K562 (cell line): ENCODE measurements at regions not wholly inside any gene's neighbourhood (a gene's known extent, or its start where the extent isn't known, plus 50 kb on each side); places are given as distances from the start of the nearest gene placed in this dataset.

ENCODE experiments used
- ATAC-seq: fragments of 200-7000 bp; cut with Tn5 transposase; 3 replicates; pipeline ENCODE4 v1.9.1; 2020; ENCODE audit warnings: moderate library complexity
- BruUV-seq: library from RNA; stranded (reverse); fragments of 400-500 nt; replicated peaks from 2 replicates; lab custom pipeline; 2021; lab: Mats Ljungman, UMichigan
- CTCF ChIA-PET: fragments of 300-600 bp; formaldehyde crosslinking; extraction: SDS; loops from one replicate; lab custom pipeline; 2021; ENCODE audit warnings: low intra/inter-chr PET ratio; lab: Yijun Ruan, JAX
- POLR2A ChIA-PET: fragments of 300-600, 350-650 bp; sonication (Branson Sonifier 250); formaldehyde crosslinking; extraction: SDS; loops from one replicate; lab custom pipeline; 2021; ENCODE audit warnings: antibody characterized with exemption, inconsistent platforms; lab: Yijun Ruan, JAX
- DNase-seq, 4 experiments: peaks; one replicate each; pipeline versions ENCODE4 v3.0.0 to v3.0.0-alpha.2; 2011 to 2018; ENCODE audit warnings: low spot score in 3 of 4, mixed read lengths in 3 of 4; ENCODE audit errors: extremely low read depth in 1 of 4
- FAIRE-seq: peaks from 2 replicates; lab custom pipeline; 2011; peaks lifted over from hg19 to GRCh38; lab: Jason Lieb, UNC
- H2AFZ ChIP-seq: 2 replicates; pipeline ENCODE4 v1.6.0; 2011; ENCODE audit warnings: low read depth, low read length, control low read depth, inconsistent platforms
- H3K27ac ChIP-seq: fragments of 200-600 bp; 3 replicates; pipeline ENCODE4 v1.8.0; 2011; ENCODE audit warnings: low read depth, mild to moderate bottlenecking, control low read depth, inconsistent platforms, low read length, moderate library complexity, mixed read lengths; ENCODE audit errors: extremely low read depth
- H3K27me3 ChIP-seq, 2 experiments: fragments of 300-600 bp in 1 of 2; 2 replicates in 1 of 2; 3 replicates in 1 of 2; pipeline versions ENCODE4 v1.6.0 to v1.8.0; 2011; ENCODE audit warnings: inconsistent platforms in 2 of 2, low read length in 2 of 2, mild to moderate bottlenecking in 1 of 2, mixed read lengths in 1 of 2, moderate library complexity in 1 of 2; ENCODE audit not compliant: control insufficient read depth in 2 of 2, insufficient read depth in 2 of 2
- H3K36me3 ChIP-seq: fragments of 300-600 bp; 3 replicates; pipeline ENCODE4 v1.8.0; 2011; ENCODE audit warnings: mild to moderate bottlenecking, low read length, inconsistent platforms; ENCODE audit not compliant: control insufficient read depth, insufficient read depth
- H3K4me1 ChIP-seq, 2 experiments: fragments of 200-600 bp in 1 of 2; replicated peaks in 1 of 2; 2 replicates in 1 of 2; 3 replicates in 1 of 2; pipeline versions ENCODE4 v1.5.1 to v1.8.0; 2011; ENCODE audit warnings: inconsistent platforms in 2 of 2, low read length in 2 of 2, mild to moderate bottlenecking in 1 of 2, mixed read lengths in 1 of 2, moderate library complexity in 1 of 2; ENCODE audit not compliant: control insufficient read depth in 2 of 2, insufficient read depth in 2 of 2
- H3K4me2 ChIP-seq: 2 replicates; pipeline ENCODE4 v1.6.1; 2011; ENCODE audit warnings: low read length, control low read depth, inconsistent platforms, mixed read lengths; ENCODE audit not compliant: insufficient read depth
- H3K4me3 ChIP-seq: fragments of 200-600 bp; sonication (generic), shearing (Covaris generic); 2 replicates; pipeline ENCODE4 v1.5.1; 2016; ENCODE audit warnings: control low read depth, inconsistent platforms
- H3K79me2 ChIP-seq: fragments of 200-600 bp; 3 replicates; pipeline ENCODE4 v1.8.0; 2011; ENCODE audit warnings: low read length, inconsistent platforms; ENCODE audit not compliant: control insufficient read depth, insufficient read depth
- H3K9ac ChIP-seq, 2 experiments: 2 replicates each; pipeline versions ENCODE4 v1.6.0 to v1.6.1; 2011; ENCODE audit warnings: low read depth in 2 of 2, low read length in 2 of 2, control low read depth in 1 of 2, inconsistent platforms in 1 of 2, mild to moderate bottlenecking in 1 of 2, mixed read lengths in 1 of 2; ENCODE audit not compliant: insufficient read depth in 1 of 2
- H3K9me1 ChIP-seq: one replicate; pipeline ENCODE4 v1.6.0; 2011; ENCODE audit warnings: inconsistent platforms, mild to moderate bottlenecking, low read length, moderate library complexity; ENCODE audit not compliant: control insufficient read depth, insufficient read depth
- H3K9me3 ChIP-seq: replicated peaks from 2 replicates; pipeline ENCODE4 v1.5.1; 2011; ENCODE audit warnings: low read depth, low read length, inconsistent platforms; ENCODE audit not compliant: control insufficient read depth, insufficient read depth
- H4K20me1 ChIP-seq: replicated peaks from 2 replicates; pipeline ENCODE4 v1.6.1; 2011; ENCODE audit warnings: low read length, inconsistent platforms, mixed read lengths; ENCODE audit not compliant: control insufficient read depth, insufficient read depth
- ADNP ChIP-seq: fragments of 200-800 bp; sonication (Bioruptor generic); IDR thresholded peaks from 2 replicates; pipeline ENCODE4 v1.6.1; 2016; ENCODE audit warnings: missing genetic modification characterization, missing compliant biosample characterization
- CBX1 ChIP-seq: sonication (generic); IDR thresholded peaks from 2 replicates; pipeline ENCODE4 v1.6.1; 2016; ENCODE audit warnings: antibody characterized with exemption, low read depth, mild to moderate bottlenecking
- CBX3 ChIP-seq, 2 experiments: IDR thresholded peaks; 1 replicate in 1 of 2; 2 replicates in 1 of 2; pipeline ENCODE4 v1.6.1; 2012; ENCODE audit warnings: inconsistent platforms in 2 of 2, low read length in 2 of 2, borderline replicate concordance in 1 of 2, control low read depth in 1 of 2
- DEAF1 ChIP-seq: fragments of 450-650 bp; formaldehyde crosslinking; IDR thresholded peaks from 2 replicates; pipeline ENCODE4 v1.4.0; 2020; ENCODE audit warnings: mild to moderate bottlenecking, moderate library complexity
- HDAC2 ChIP-seq: fragments of 450-650 bp; IDR thresholded peaks from 2 replicates; pipeline ENCODE4 v1.6.1; 2016; ENCODE audit warnings: mild to moderate bottlenecking
- MCM2 ChIP-seq: fragments of 450-650 bp; IDR thresholded peaks from 2 replicates; pipeline ENCODE4 v1.6.1; 2017; ENCODE audit warnings: low read depth, mild to moderate bottlenecking
- NEUROD1 ChIP-seq: fragments of 150-350 bp; IDR thresholded peaks from 2 replicates; pipeline ENCODE4 v1.6.1; 2014; ENCODE audit warnings: borderline replicate concordance, low read length, low read depth; ENCODE audit not compliant: partially characterized antibody
- PHF21A ChIP-seq: fragments of 450-650 bp; IDR thresholded peaks from 2 replicates; pipeline ENCODE4 v1.6.1; 2017; ENCODE audit warnings: low read depth, borderline replicate concordance
- SRF ChIP-seq, 2 experiments: fragments of 250-450, 450-650 bp in 1 of 2; sonication (Bioruptor Pico) in 1 of 2; sonication (generic) in 1 of 2; formaldehyde crosslinking; IDR thresholded peaks; 2 replicates each; pipeline versions ENCODE4 v1.5.0 to v1.5.1; 2020 to 2022; ENCODE audit warnings: mild to moderate bottlenecking in 1 of 2, missing genetic modification reagents in 1 of 2
- TBP ChIP-seq: optimal IDR thresholded peaks from 2 replicates; pipeline ENCODE3; 2011; ENCODE audit warnings: low read depth, low read length, improper control_type of control experiment
- ZBTB9 ChIP-seq: fragments of 450-650 bp; formaldehyde crosslinking; IDR thresholded peaks from 2 replicates; pipeline ENCODE4 v1.4.0; 2020; ENCODE audit warnings: mild to moderate bottlenecking, moderate library complexity
- ZNF507 ChIP-seq: conservative IDR thresholded peaks from 2 replicates; pipeline ENCODE4 v1.6.1; 2017; ENCODE audit warnings: missing genetic modification characterization, missing compliant biosample characterization
- ZNF77 ChIP-seq: fragments of 250-450 bp; sonication (Bioruptor Pico); IDR thresholded peaks from 2 replicates; pipeline ENCODE4 v1.5.0; 2020
- WGBS: fragments of 100-300 bp; shearing (Covaris generic); methylation state at CpG from one replicate; pipeline ENCODE4 v1.1.6; 2016; ENCODE audit warnings: low coverage, mixed read lengths; ENCODE audit not compliant: insufficient coverage; ENCODE audit errors: missing lambda C conversion rate; 5-methylcytosine and 5-hydroxymethylcytosine counted together
- in situ Hi-C: fragments of 300-500 bp; cut with MboI; formaldehyde crosslinking; loops from 4 replicates; pipeline ENCODE4 v1.15.0; 2018; ENCODE audit warnings: inconsistent platforms, mixed read lengths
- intact Hi-C: fragments of 100-400 bp; cut with micrococcal nuclease; formaldehyde crosslinking; loops from 2 replicates; pipeline ENCODE4 v1.14.2; 2022

GRCh38 chr1:181949500-181949899, 112.0 kb downstream of the ZNF648 start:
- Histone ChIP-seq H3K4me1 (no peaks in the 10 kb centered on the region), H3K27me3 (no peaks in the 10 kb centered on the region), H3K9me1 (no peaks in the 10 kb centered on the region), H3K36me3 (no peaks in the 10 kb centered on the region), H3K9ac (no peak overlapping the region), H3K4me2 (no peak overlapping the region), H3K27ac (no peak overlapping the region), H2AFZ (no peak overlapping the region), H3K9me3 (no peaks in the 10 kb centered on the region), H3K79me2 (no peaks in the 10 kb centered on the region), H4K20me1 (no peaks in the 10 kb centered on the region), H3K4me3 (no peak overlapping the region)
- WGBS, result 0% methylated on average over 2 of the region's 2 CpGs
- FAIRE-seq, result no peak
- ATAC-seq, result no peak
- in situ Hi-C loops (no loop called here), intact Hi-C loops (no loop called here)
- CTCF ChIA-PET, result no interaction called here
- no peak for DNase-seq
- BruUV-seq, result no TSS peak
- POLR2A ChIA-PET, result no interaction called here
- TF ChIP-seq CBX1, result no peak
- no peak for TF ChIP-seq ZBTB9 (CRISPR knock-in tag)
- no peak for TF ChIP-seq ZNF77 (CRISPR knock-in tag)
- TF ChIP-seq MCM2, result no peak
- TF ChIP-seq CBX3 (IDR thresholded peaks at IDR 0.05; ENCODE audit: borderline replicate concordance in 1 of 2, low read length in 2 of 2), result no peak
- no peak for TF ChIP-seq SRF (CRISPR knock-in tag; IDR thresholded peaks at IDR 0.05)
- TF ChIP-seq TBP, result no peak
- TF ChIP-seq PHF21A, result no peak
- no peak for TF ChIP-seq NEUROD1
- TF ChIP-seq ADNP (tag), result no peak
- no peak for TF ChIP-seq HDAC2
- TF ChIP-seq DEAF1, result no peak
- TF ChIP-seq ZNF507, result no peak
